ENCODE measurements at regions not wholly inside any gene's neighbourhood (a gene's known extent, or its start where the extent isn't known, plus 50 kb on each side); places are given as distances from the start of the nearest gene placed in this dataset.

- TF ChIP-seq RORB (CRISPR knock-in tag; IDR thresholded peaks at IDR 0.05) (no peak), ZNF121 (CRISPR knock-in tag; IDR thresholded peaks at IDR 0.05) (no peak), NFE2L1 (CRISPR knock-in tag; IDR thresholded peaks at IDR 0.05) (no peak), EMX1 (CRISPR knock-in tag; IDR thresholded peaks at IDR 0.05) (no peak)
Measured at GRCh38 chr14:80310938-80311750, 99.8 kb upstream of the DIO2 start (continued).

- H3K4me3 Mint-ChIP-seq: no peak overlapping the region
- no peaks in the 10 kb centered on the region for H3K4me1 Mint-ChIP-seq
- TF ChIP-seq ARID4B (CRISPR knock-in tag; IDR thresholded peaks at IDR 0.05; ENCODE audit: borderline replicate concordance): no peak
- TF ChIP-seq ZNF138 (CRISPR knock-in tag; conservative IDR thresholded peaks at IDR 0.05): no peak
- TF ChIP-seq STAT6 (CRISPR knock-in tag; conservative IDR thresholded peaks at IDR 0.05; ENCODE audit: low read depth): no peak
- no peak for TF ChIP-seq ZNF425 (CRISPR knock-in tag; conservative IDR thresholded peaks at IDR 0.05)
- TF ChIP-seq GRHL2 (CRISPR knock-in tag; IDR thresholded peaks at IDR 0.05; ENCODE audit: insufficient replicate concordance, severe bottlenecking): no peak
- no peak for TF ChIP-seq TEAD1 (CRISPR knock-in tag; IDR thresholded peaks at IDR 0.05)
- no peak for TF ChIP-seq OVOL2 (CRISPR knock-in tag; IDR thresholded peaks at IDR 0.05; ENCODE audit: borderline replicate concordance)
- TF ChIP-seq GABPB1 (CRISPR knock-in tag; IDR thresholded peaks at IDR 0.05): no peak
- no peak for TF ChIP-seq ATF2 (CRISPR knock-in tag; IDR thresholded peaks at IDR 0.05; ENCODE audit: borderline replicate concordance, low read depth)
- TF ChIP-seq SMAD3 (CRISPR knock-in tag; IDR thresholded peaks at IDR 0.05; ENCODE audit: borderline replicate concordance): no peak
- TF ChIP-seq CREB1 (CRISPR knock-in tag; IDR thresholded peaks at IDR 0.05): no peak
- no peak for TF ChIP-seq RORB (CRISPR knock-in tag; IDR thresholded peaks at IDR 0.05)
- TF ChIP-seq ETV6 (CRISPR knock-in tag; IDR thresholded peaks at IDR 0.05): no peak
- TF ChIP-seq NR2C2 (CRISPR knock-in tag; IDR thresholded peaks at IDR 0.05): no peak
- TF ChIP-seq USF1 (CRISPR knock-in tag; IDR thresholded peaks at IDR 0.05): no peak
- TF ChIP-seq ZMAT4 (CRISPR knock-in tag; IDR thresholded peaks at IDR 0.05): no peak
- no peak overlapping the region for H3K27ac Mint-ChIP-seq
- ChIA-PET POLR2A (interaction anchor here (0.6 kb wide), 1 partner anchor 608 kb away, joined by 3 read pairs; no protein-coding TSS in a partner anchor), CTCF (no interaction called here)
- no peak for ATAC-seq
- H3K27me3 Mint-ChIP-seq (ENCODE audit: low read depth): no peaks in the 10 kb centered on the region; the same call in 1 of the 2 replicates
- H3K9me3 Mint-ChIP-seq: peaks cover 39% of the 10 kb centered on the region
- H3K36me3 Mint-ChIP-seq: 0 out of 2 replicates have a peak, but pooled peaks cover 5% of the 10 kb centered on the region
- no peak for DNase-seq (ENCODE audit: low spot score)
Measured at GRCh38 chr14:80304125-80304766, 92.9 kb upstream of the DIO2 start.
